GM12891 (cell line): ENCODE measurements at regions not wholly inside any gene's neighbourhood (a gene's known extent, or its start where the extent isn't known, plus 50 kb on each side); places are given as distances from the start of the nearest gene placed in this dataset.

Experiments
- PAX5 ChIP-seq: IDR thresholded peaks from 2 replicates; pipeline ENCODE4 v1.6.1; 2011; ENCODE audit warnings: low read length, moderate library complexity, mild to moderate bottlenecking; ENCODE audit not compliant: insufficient read depth, severe bottlenecking
- POLR2A ChIP-seq: IDR thresholded peaks from 2 replicates; pipeline ENCODE4 v1.6.1; 2011; ENCODE audit warnings: low read depth, low read length, control low read depth
- POLR2AphosphoS5 ChIP-seq: IDR thresholded peaks from 2 replicates; pipeline ENCODE4 v1.6.1; 2011; ENCODE audit warnings: low read depth, low read length, control low read depth
- POU2F2 ChIP-seq: IDR thresholded peaks from 2 replicates; pipeline ENCODE4 v1.6.1; 2011; ENCODE audit warnings: low read depth, mild to moderate bottlenecking, control low read depth, low read length, moderate library complexity
- TAF1 ChIP-seq: IDR thresholded peaks from 2 replicates; pipeline ENCODE4 v1.6.1; 2011; ENCODE audit warnings: low read depth, low read length, control low read depth

DNA sequence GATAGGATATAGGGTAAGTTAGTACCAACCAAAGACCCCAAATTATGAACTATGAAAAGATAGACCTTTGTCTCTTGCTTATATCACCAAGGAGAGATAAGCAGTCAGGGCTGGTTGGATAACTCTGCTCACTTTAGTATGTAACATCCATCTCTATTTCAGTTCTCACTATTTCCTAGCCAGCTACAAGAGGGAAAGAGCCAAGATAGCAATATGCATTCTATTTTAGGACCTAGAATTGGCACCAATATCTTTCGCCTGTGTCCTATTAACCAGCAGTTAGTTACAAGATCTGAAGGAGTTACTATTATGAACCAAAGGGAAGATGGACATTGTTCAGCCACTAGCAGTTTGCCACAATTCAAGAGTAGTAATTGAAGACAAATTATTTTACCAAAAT, 457.5 kb downstream of the NSUN3 start:
- TF ChIP-seq POLR2A (no peak), POLR2AphosphoS5 (no peak), PAX5 (no peak), TAF1 (no peak), POU2F2 (no peak)
